Central memory CD4-positive, alpha-beta T cell (primary cell): ENCODE measurements at regions not wholly inside any gene's neighbourhood (a gene's known extent, or its start where the extent isn't known, plus 50 kb on each side); places are given as distances from the start of the nearest gene placed in this dataset.

Experiments used
- DNase-seq: peaks from one replicate; pipeline ENCODE4 v3.0.0; 2022

GRCh38 chr10:110414548-110415309 is 83.0 kb upstream of the DUSP5 start:
- peak; percentile 94 for DNase-seq

DNA sequence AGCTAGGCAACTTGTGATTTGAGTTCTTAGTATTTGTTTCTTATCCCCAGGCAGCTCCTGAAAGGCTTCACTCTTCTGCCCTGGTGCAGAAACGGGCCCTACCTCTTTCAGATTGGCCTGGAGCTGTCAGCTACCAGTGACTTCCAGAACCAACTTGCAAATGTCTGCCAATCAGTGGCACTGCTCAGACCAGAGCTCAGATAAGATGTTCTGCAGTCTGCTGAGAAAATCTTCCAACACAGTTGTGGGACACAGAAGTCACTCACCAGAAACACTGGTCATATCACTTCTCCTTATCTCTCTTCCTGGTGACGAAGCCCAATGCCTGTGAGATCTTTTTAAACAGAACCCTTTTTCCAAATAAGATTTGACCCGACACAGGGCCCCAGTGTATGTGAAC is 81.9 kb upstream of the DUSP5 start:
- DNase-seq: no peak

GRCh38 chr10:110416776-110417711 is 80.7 kb upstream of the DUSP5 start:
- DNase-seq: no peak

GRCh38 chr10:110418218-110418617 is 79.5 kb upstream of the DUSP5 start:
- DNase-seq: no peak

DNA sequence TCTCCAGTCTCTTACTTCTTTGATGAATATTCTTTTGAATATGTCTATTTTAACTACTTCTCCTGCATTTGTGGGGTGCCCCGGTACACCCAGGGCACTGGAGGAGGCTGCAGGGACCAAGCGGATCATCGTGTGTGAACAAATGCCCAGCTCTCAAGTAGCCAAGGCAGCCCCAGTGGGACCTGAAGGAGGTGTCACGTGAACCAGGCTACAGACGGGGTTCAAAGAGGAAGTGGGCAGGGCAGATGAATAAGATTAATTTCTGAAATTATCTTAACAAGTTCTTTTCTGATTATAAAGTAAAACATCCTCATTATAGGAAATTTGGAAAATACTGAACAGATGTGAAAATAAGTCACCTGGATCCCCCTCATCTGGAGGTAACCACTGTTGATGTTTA is 78.4 kb upstream of the DUSP5 start:
- DNase-seq: no peak

- no peak for DNase-seq
Observed at GRCh38 chr10:110420401-110421193, 77.1 kb upstream of the DUSP5 start.

DNA sequence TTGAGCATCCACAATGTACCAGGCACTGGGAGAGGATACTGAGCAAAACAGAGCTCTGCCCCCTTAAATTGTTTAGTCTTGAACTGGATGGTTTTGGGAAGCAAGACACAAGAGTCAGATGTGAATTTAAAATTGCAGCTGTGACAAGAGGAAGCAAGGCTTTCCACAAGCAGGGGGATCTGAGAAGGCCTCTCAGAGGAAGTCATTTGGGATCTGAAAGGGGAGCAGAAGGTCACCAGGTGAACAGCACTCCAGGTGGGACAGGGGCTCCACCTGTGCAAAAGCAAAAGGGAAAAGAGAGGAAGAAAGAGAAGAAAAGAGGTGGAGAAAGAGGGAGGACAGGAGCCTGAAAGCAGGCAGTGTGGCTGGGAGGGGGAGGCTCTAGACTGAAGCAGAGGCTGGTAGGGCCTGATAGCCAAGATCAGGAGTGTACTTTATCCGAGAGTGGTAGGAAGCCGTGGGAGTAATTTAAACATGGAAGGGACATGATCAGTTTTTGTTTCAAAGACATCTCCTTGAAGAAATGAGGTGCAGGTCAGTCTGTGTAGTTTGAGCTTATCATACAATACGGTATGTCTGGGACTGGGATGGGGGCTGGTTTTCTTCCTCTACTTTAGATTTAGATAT is 76.1 kb upstream of the DUSP5 start:
- no peak for DNase-seq

GRCh38 chr10:110422548-110422947 is 75.2 kb upstream of the DUSP5 start:
- no peak for DNase-seq

DNA sequence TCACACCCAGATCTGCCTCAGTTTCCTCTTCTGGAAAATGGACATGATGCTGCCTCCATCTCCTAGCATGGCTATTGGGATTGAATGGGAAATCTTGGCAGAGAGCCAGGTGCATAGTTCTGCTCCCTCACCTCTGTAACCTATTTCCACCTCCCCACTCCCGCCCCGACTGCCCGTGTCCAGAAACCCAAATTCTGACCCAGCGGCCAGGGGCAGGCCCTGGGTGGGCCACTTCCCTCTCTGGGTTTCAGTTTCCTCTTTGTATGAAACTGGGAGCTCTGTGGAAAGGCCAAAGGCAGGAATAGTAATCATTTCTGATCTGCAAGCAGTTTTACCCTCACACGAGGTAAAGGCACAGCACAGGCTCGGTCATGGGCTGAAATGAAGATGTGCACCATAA is 74.1 kb upstream of the DUSP5 start:
- no peak for DNase-seq

- DNase-seq: no peak
Observed at GRCh38 chr10:110425684-110426293, 71.9 kb upstream of the DUSP5 start.

DNA sequence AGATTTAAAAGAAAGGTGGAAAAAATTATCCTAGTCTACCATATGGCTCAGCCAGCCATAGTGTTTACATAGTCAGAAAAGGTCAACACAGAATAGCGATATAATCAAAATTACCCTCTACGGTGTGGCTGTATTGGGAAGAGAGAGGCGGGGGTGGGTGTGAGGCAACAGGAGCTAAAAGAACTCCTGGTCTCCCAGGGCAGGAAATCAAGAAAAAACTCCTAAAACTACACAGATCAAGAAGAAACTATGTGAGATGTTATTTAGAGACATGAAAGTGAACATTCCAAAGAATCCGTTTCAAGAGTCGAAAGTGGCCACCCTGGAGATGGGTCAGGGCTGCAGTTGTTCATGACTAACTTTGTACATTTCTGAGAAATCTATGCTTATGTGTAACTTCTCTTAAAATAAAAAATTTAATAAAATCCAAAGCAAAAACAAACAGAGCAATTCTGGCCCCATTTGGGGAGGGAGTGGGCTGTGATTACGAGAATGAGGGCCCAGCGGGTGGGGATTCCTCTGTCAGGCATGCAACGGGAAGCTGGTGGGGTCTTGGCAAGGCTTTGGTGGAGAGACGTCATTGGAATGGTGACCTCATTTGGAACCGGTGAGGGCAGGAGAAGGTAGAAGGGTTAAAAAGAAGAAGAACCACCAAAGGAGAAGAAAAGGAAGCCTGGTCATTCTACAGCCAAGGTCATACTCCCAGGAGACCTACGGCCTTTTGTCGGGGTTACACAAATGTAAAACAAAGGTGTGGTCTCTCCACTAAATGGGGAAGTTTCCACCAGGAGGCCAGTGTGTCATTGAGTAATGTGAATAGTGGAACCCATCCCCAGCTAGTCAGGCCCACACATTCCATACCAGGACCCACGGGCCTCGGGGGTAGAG is 71.2 kb upstream of the DUSP5 start:
- no peak for DNase-seq

DNA sequence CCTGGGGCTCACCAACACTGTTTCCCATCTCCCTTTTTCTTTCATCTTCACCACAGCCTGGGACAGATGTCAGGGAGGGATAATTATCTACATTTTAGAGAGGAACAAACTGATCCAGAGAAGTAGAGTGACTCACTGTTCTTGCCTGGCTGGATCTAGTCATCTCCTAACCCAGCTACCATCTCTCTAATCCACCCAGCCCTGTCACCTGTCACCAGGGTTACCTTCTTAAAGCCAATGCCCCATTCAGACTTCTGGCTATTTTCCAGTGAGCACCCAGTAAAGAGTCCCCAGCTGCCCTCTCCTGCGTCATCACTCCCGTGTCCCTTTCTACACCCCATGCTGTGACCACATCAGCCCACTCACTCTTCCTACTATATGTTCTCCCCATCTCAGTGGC is 68.4 kb upstream of the DUSP5 start:
- no peak for DNase-seq

GRCh38 chr10:110430340-110431273 is 67.1 kb upstream of the DUSP5 start:
- no peak for DNase-seq

DNA sequence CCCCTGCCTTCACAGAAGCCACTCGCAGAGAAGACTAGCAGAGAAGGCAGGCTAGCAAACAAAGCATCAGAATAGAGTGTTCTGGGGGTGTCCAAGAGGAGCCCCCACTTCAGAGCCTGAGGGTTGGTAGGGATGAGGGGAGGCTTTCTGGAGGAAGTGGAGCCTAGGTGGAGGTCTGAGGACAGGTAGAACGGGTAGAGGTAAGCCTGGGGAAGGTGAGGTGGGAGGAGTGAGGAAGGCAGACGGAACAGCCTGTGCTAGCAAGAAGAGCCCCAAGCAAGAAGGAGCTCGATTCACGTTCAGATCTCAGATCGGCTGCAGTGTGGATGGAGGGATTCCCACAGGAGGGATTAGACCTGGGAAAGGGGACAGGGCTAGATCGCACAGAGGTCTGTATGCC is 66.0 kb upstream of the DUSP5 start:
- DNase-seq: no peak

- no peak for DNase-seq
Observed at GRCh38 chr10:110432084-110432483, 65.6 kb upstream of the DUSP5 start.

DNA sequence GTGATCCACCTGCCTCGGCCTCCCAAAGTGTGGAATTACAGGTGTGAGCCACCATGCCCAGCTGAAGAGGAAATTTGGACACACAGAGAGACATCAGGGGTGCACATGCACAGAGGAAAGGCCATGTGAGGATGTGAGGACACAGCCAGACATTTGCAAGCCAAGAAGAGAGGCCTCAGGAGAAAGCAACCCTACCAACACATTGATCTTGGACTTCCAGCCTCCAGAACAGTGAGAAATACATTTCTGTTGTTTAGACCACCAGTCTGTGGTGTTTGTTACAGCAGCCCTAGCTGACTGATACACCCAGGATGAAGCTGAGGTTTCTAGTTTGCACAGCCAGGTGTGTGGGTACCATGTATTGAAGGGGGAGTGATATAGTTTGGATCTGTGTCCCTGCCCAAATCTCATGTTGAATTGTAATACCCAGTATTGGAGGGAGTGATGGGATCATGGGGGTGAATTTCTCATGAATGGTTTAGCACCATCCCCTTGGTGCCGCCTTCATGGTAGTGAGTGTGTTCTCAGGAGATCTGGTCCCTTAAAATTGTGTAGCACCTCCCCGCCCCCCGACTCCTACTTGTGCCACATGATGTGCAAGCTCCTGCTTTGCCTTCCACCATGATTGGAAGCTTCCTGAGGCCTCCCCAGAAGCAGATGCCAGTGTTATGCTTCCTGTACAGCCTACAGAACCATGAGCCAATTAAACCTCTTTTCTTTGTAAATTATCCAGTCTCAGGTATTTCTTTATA is 64.7 kb upstream of the DUSP5 start:
- DNase-seq: no peak

DNA sequence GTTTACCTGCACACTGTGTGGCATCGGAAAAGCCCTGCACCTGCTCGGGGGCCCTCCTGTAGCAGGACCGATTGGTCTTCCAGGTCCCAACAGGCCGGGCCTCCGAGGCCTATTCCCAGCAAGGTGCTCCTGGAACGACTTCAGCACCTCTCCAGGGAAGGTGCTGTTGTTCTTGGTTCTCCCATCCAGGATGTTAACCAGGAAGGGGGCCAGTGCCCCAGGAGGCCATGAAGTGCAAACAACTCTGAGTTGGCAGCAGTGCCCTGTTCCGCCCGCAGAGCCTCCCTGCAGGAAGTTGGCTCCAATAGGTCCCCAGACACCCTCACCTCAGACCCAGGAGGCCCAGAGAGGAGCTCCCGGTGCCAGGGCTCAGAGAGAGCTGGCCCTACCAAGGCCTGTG is 64.0 kb upstream of the DUSP5 start:
- DNase-seq: no peak

DNA sequence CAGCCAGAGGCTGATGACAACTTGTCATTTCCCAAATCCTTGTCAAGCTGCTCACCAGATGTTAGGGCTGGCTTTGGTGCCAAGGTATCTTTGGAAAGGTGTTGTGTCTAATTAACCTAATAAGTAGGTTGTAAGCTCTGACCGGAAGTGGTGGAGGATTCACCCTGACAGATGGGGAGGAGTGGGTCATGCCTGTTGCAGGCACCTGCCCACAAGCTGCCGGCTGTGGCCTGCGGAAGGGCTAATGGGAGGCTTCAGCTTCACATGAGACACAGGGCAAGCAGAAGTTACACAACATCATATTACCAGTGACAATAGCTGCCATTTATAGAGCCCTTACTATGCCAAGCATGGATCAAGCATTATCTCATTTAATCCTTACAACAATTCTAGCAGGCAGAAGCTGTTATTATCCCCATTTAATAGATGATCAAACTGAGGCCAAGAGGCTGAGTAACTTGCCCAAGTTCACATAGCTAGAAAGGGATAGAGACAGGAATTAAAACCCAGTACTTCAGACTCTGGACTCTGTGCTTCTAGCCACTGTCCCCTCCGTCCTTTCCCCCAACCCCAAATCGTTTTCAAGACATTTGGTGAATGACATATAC is 63.1 kb upstream of the DUSP5 start:
- no peak for DNase-seq
